ENCODE measurements at regions not wholly inside any gene's neighbourhood (a gene's known extent, or its start where the extent isn't known, plus 50 kb on each side); places are given as distances from the start of the nearest gene placed in this dataset.

- TF ChIP-seq POLR2A (IDR thresholded peaks at IDR 0.05; ENCODE audit: low read length) (no peak), GATA1 (IDR thresholded peaks at IDR 0.05; ENCODE audit: low read depth, low read length) (no peak)
Observed at GRCh38 chr22:22703715-22704114, 59.3 kb downstream of the GGTLC2 start.
